ENCODE measurements at regions not wholly inside any gene's neighbourhood (a gene's known extent, or its start where the extent isn't known, plus 50 kb on each side); places are given as distances from the start of the nearest gene placed in this dataset.

DNA sequence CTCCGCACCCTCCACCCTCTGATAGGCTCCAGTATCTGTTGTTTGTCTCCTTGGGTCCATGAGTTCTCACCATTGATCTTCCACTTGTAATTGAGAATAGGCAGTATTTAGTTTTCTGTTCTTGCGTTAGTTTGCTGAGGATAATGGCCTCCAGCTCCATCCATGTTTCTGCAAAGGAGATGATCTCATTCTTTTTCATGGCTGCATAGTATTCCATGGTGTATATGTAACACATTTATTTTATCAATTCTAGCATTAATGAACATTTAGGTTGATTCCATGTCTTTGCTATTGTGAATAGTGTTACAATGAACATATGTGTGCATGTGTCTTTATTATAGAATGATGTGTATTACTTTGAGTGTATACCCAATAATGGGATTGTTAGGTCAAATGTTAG is 814.6 kb upstream of the FRG1 start:
- in situ Hi-C loops (cut with MboI; ENCODE audit: low sequenced_read_pairs), result no loop called here
- intact Hi-C loops (cut with micrococcal nuclease), result loop anchor here (10.0 kb wide), 1 partner anchor 669 kb away; no protein-coding TSS in a partner anchor

More for the DNA sequence above, 814.6 kb upstream of the FRG1 start:
- POLR2A ChIA-PET (ENCODE audit: unreplicated experiment), result no interaction called here
- Histone ChIP-seq H3K4me3 (ENCODE audit: insufficient read depth, low read depth, low read length) (no peak overlapping the region), H3K4me2 (ENCODE audit: low read depth, low read length) (no peak overlapping the region), H3K56ac (ENCODE audit: extremely low read depth, insufficient read depth, low read length) (no peak overlapping the region), H2AK9ac (replicated peaks; ENCODE audit: low read depth, low read length, poor library complexity) (no peak overlapping the region), H3K4me1 (ENCODE audit: control insufficient read depth, insufficient read depth, low read length) (peaks cover 1% of the 10 kb centered on the region; the same call in 1 of the 2 replicates), H2BK20ac (ENCODE audit: low read depth, low read length) (no peak overlapping the region), H3K9ac (ENCODE audit: low read depth, low read length) (no peak overlapping the region), H2AK5ac (ENCODE audit: low read depth, low read length) (no peak overlapping the region), H3K18ac (ENCODE audit: low read depth, low read length) (no peak overlapping the region), H3K79me1 (ENCODE audit: low read depth in 1 of 2, low read length in 2 of 2) (no peaks in the 10 kb centered on the region), H2AFZ (replicated peaks; ENCODE audit: low read length, poor library complexity) (no peak overlapping the region), H2BK5ac (ENCODE audit: low read depth, low read length, poor library complexity, severe bottlenecking) (no peak overlapping the region), H4K91ac (ENCODE audit: insufficient read depth, low read depth, low read length) (no peak overlapping the region), H3K23ac (ENCODE audit: low read depth, low read length) (no peak overlapping the region), H4K8ac (ENCODE audit: low read depth in 2 of 2, low read length in 2 of 2) (no peak overlapping the region), H4K20me1 (ENCODE audit: insufficient read depth, low read length) (no peaks in the 10 kb centered on the region), H2BK120ac (ENCODE audit: low read depth, low read length) (no peak overlapping the region), H3K27me3 (ENCODE audit: control insufficient read depth, insufficient read depth, low read length) (no peaks in the 10 kb centered on the region), H3K9me1 (ENCODE audit: insufficient read depth, low read length) (no peaks in the 10 kb centered on the region), H3K9me3 (ENCODE audit: control insufficient read depth, insufficient read depth, low read length) (no peaks in the 10 kb centered on the region), H3K36me3 (ENCODE audit: control insufficient read depth, insufficient read depth, low read length) (no peaks in the 10 kb centered on the region), H3K4ac (ENCODE audit: low read depth, low read length) (no peak overlapping the region), H3K27ac (ENCODE audit: insufficient read depth, low read length) (no peak overlapping the region), H2BK15ac (ENCODE audit: low read depth, low read length) (no peak overlapping the region), H3K14ac (replicated peaks; ENCODE audit: low read depth, low read length) (no peak overlapping the region), H4K5ac (ENCODE audit: low read depth, low read length) (no peak overlapping the region)
- TF ChIP-seq RCOR1 (IDR thresholded peaks at IDR 0.05; ENCODE audit: insufficient replicate concordance, low read length) (no peak), ELK1 (IDR thresholded peaks at IDR 0.05; ENCODE audit: borderline replicate concordance, low read depth, low read length) (no peak), FOS (IDR thresholded peaks at IDR 0.05; ENCODE audit: low read depth, low read length) (no peak), RAD21 (IDR thresholded peaks at IDR 0.05; ENCODE audit: low read length) (no peak), MAFK (IDR thresholded peaks at IDR 0.05; ENCODE audit: low read depth, low read length) (no peak), NFE2L2 (IDR thresholded peaks at IDR 0.05; ENCODE audit: low read depth, low read length) (no peak), RFX5 (IDR thresholded peaks at IDR 0.05; ENCODE audit: low read depth, low read length) (no peak), MAZ (IDR thresholded peaks at IDR 0.05; ENCODE audit: borderline replicate concordance, low read depth, low read length) (no peak), CHD1 (IDR thresholded peaks at IDR 0.05; ENCODE audit: low read depth, low read length) (no peak), SMC3 (IDR thresholded peaks at IDR 0.05; ENCODE audit: low read depth, low read length) (no peak), CEBPB (IDR thresholded peaks at IDR 0.05; ENCODE audit: low read depth, low read length) (no peak), POLR2A (IDR thresholded peaks at IDR 0.05; ENCODE audit: low read depth, low read length) (no peak)
- TF ChIP-seq, protein P1, sequence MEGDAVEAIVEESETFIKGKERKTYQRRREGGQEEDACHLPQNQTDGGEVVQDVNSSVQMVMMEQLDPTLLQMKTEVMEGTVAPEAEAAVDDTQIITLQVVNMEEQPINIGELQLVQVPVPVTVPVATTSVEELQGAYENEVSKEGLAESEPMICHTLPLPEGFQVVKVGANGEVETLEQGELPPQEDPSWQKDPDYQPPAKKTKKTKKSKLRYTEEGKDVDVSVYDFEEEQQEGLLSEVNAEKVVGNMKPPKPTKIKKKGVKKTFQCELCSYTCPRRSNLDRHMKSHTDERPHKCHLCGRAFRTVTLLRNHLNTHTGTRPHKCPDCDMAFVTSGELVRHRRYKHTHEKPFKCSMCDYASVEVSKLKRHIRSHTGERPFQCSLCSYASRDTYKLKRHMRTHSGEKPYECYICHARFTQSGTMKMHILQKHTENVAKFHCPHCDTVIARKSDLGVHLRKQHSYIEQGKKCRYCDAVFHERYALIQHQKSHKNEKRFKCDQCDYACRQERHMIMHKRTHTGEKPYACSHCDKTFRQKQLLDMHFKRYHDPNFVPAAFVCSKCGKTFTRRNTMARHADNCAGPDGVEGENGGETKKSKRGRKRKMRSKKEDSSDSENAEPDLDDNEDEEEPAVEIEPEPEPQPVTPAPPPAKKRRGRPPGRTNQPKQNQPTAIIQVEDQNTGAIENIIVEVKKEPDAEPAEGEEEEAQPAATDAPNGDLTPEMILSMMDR (conservative IDR thresholded peaks at IDR 0.05; ENCODE audit: low read depth, low read length), result no peak
- TF ChIP-seq, protein P2, sequence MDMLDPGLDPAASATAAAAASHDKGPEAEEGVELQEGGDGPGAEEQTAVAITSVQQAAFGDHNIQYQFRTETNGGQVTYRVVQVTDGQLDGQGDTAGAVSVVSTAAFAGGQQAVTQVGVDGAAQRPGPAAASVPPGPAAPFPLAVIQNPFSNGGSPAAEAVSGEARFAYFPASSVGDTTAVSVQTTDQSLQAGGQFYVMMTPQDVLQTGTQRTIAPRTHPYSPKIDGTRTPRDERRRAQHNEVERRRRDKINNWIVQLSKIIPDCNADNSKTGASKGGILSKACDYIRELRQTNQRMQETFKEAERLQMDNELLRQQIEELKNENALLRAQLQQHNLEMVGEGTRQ (IDR thresholded peaks at IDR 0.05; ENCODE audit: low read depth, low read length), result no peak
- CTCF ChIA-PET, result no interaction called here
- ATAC-seq (ENCODE audit: low read depth), result no peak
- WGBS, 2 experiments (ENCODE audit: extremely low coverage in 2 of 2, insufficient read length in 1 of 2), result no CpG with 5 or more reads among the region's 2 CpGs
- BruUV-seq (replicated peaks), result no TSS peak
- no peak for DNase-seq
- dilution Hi-C loops (cut with HindIII; ENCODE audit: low sequenced_read_pairs, unreplicated experiment), result no loop called here

Data from IMR-90 (cell line).